Activated CD4-positive, alpha-beta T cell treated with anti-CD3 and anti-CD28 coated beads for 36 hours (primary cell): ENCODE measurements at regions not wholly inside any gene's neighbourhood (a gene's known extent, or its start where the extent isn't known, plus 50 kb on each side); places are given as distances from the start of the nearest gene placed in this dataset.
A peak's percentile ranks its signal among the peaks of the same experiment; 100 is the strongest.

Experiments used
- ATAC-seq: fragments of 200-7000 bp; cut with Tn5 transposase; one replicate; pipeline ENCODE4 v1.10.0; 2021; ENCODE audit warnings: mild to moderate bottlenecking, moderate library complexity
- CTCF ChIA-PET: fragments of 350-600 bp; sonication (Branson Sonifier 250); formaldehyde crosslinking; loops from one replicate; lab custom pipeline; 2021; ENCODE audit warnings: antibody characterized with exemption; lab: Charles Lee
- POLR2A ChIA-PET: fragments of 350-600 bp; sonication (Branson Sonifier 250); formaldehyde crosslinking; loops from one replicate; lab custom pipeline; 2021; ENCODE audit warnings: antibody characterized with exemption, inconsistent platforms; lab: Charles Lee
- DNase-seq: peaks from one replicate; pipeline ENCODE4 v3.0.0-alpha.2; 2020
- H3K27ac Mint-ChIP-seq: one replicate; pipeline ENCODE4 v1.8.0; 2021; ENCODE audit warnings: mixed read lengths
- H3K27me3 Mint-ChIP-seq: one replicate; pipeline ENCODE4 v1.8.0; 2021; ENCODE audit warnings: mixed read lengths
- H3K36me3 Mint-ChIP-seq: one replicate; pipeline ENCODE4 v1.8.0; 2021; ENCODE audit warnings: low read depth, mixed read lengths
- H3K4me1 Mint-ChIP-seq: one replicate; pipeline ENCODE4 v1.8.0; 2021; ENCODE audit warnings: mixed read lengths
- H3K4me3 Mint-ChIP-seq: one replicate; pipeline ENCODE4 v1.8.0; 2021; ENCODE audit warnings: mild to moderate bottlenecking, moderate library complexity, mixed read lengths
- H3K9me3 Mint-ChIP-seq: one replicate; pipeline ENCODE4 v1.8.0; 2021; ENCODE audit warnings: low read depth, mixed read lengths
- intact Hi-C, 2 experiments: fragments of 100-400 bp; cut with DNase I in 1 of 2; cut with micrococcal nuclease in 1 of 2; formaldehyde crosslinking; loops; one replicate each; pipeline versions ENCODE4 v1.14.2 to v1.15.1; 2022 to 2024; cut with DNase I, micrococcal nuclease

GRCh38 chr14:71702786-71703185 is 229.4 kb upstream of the RGS6 start:
- Mint-ChIP-seq H3K9me3 (no peaks in the 10 kb centered on the region), H3K27me3 (no peaks in the 10 kb centered on the region), H3K27ac (no peak overlapping the region), H3K4me1 (no peaks in the 10 kb centered on the region), H3K4me3 (no peak overlapping the region), H3K36me3 (peaks cover 33% of the 10 kb centered on the region)
- DNase-seq (no peak), ATAC-seq (no peak)
- CTCF ChIA-PET, result interaction anchor here (0.8 kb wide), 1 partner anchor 10 kb away, joined by 3 read pairs; no protein-coding TSS in a partner anchor
- POLR2A ChIA-PET, result interaction anchor here (0.6 kb wide), 1 partner anchor 9 kb away, joined by 3 read pairs; no protein-coding TSS in a partner anchor
- intact Hi-C loops, result no loop called here

DNA sequence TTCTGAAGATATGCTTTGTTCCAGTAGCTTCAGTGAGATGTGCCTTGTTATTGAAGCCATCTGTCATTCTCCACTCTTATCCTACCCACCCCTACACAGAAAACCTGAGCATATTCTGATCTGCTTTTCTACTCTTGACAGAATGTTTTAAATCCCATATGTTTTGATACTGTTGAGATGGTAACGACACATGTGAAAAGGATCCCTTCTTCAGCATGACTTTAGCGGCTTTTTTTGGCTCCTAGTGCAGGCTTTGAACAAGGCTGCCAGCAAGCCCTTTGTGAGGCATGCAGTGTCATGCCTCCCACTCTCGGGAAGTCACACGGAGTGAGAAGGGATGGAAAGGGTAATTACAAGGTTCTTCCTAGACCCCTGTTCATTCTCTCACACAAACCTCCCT is 228.8 kb upstream of the RGS6 start:
- DNase-seq (no peak), ATAC-seq (no peak)
- Mint-ChIP-seq H3K9me3 (no peaks in the 10 kb centered on the region), H3K27ac (no peak overlapping the region), H3K4me1 (no peaks in the 10 kb centered on the region), H3K4me3 (no peak overlapping the region), H3K27me3 (no peaks in the 10 kb centered on the region), H3K36me3 (peaks cover 33% of the 10 kb centered on the region)
- CTCF ChIA-PET, result no interaction called here
- POLR2A ChIA-PET, result no interaction called here
- intact Hi-C loops, result no loop called here

DNA sequence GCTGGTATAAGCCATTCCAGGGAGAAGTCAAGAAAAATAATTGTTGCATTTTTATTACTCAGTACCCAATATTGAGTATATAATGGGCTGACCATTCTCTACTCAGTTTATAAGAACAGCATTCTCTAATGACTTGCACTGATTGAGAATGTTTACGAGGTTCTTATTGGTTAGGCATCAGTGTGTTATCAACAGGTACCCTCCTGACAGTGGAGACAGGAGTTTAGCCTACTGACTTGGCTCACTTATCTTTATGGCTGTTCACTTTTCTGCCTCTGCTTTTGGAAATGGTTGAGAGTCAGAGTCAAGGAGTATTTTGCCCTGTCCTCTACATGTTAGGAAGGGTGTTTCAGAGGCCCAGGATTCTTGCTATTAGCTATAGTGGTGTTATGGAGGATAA is 228.0 kb upstream of the RGS6 start:
- DNase-seq (no peak), ATAC-seq (no peak)
- no peaks in the 10 kb centered on the region for H3K4me1 Mint-ChIP-seq
- H3K4me3 Mint-ChIP-seq, result no peak overlapping the region
- H3K27me3 Mint-ChIP-seq, result no peaks in the 10 kb centered on the region
- intact Hi-C loops, result no loop called here
- peaks cover 30% of the 10 kb centered on the region for H3K36me3 Mint-ChIP-seq
- ChIA-PET POLR2A (no interaction called here), CTCF (interaction anchor here (1.1 kb wide), 1 partner anchor 11 kb away, joined by 3 read pairs; no protein-coding TSS in a partner anchor)
- no peaks in the 10 kb centered on the region for H3K9me3 Mint-ChIP-seq
- H3K27ac Mint-ChIP-seq, result no peak overlapping the region

DNA sequence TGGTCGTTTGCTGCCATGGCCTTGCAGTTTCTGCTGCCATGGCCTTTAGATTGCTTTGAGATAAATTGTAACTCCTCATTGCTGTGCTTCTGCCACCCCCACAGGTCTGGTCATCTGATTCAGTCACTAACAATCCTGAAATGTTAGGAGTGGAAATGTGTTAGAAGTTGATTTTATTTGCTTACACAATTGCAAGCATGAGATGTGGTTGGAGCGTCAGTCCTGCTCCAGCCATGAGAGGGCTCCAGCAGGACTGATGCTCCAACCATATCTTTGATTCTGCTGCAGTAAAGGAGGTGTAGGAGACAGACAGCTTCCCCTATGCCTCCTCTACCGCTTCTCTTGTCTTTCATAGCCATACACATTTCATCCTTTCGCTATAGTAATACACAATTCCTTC is 226.8 kb upstream of the RGS6 start:
- no peak for DNase-seq
- no peak overlapping the region for H3K4me3 Mint-ChIP-seq
- no peak overlapping the region for H3K27ac Mint-ChIP-seq
- H3K4me1 Mint-ChIP-seq, result peaks cover 2% of the 10 kb centered on the region
- H3K36me3 Mint-ChIP-seq, result peaks cover 32% of the 10 kb centered on the region
- intact Hi-C loops, result no loop called here
- ATAC-seq, result no peak
- no peaks in the 10 kb centered on the region for H3K27me3 Mint-ChIP-seq
- ChIA-PET CTCF (interaction anchor here (0.5 kb wide), 1 partner anchor 156 kb away, joined by 3 read pairs; no protein-coding TSS in a partner anchor), POLR2A (no interaction called here)
- no peaks in the 10 kb centered on the region for H3K9me3 Mint-ChIP-seq

DNA sequence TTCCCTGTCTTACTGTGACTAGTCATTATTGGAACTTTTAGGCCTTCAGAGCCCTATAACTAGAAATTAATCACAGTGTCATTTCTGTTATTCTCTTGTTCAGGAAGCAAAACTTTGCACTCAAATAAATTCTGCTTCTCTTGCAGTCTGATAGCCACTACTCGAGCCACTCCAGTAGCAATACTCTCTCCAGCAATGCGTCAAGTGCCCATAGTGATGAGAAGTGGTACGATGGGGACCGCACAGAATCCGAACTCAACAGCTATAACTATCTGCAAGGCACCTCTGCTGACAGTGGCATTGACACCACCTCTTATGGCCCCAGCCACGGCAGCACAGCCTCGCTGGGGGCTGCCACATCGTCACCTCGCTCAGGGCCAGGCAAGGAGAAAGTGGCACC is 223.2 kb upstream of the RGS6 start:
- POLR2A ChIA-PET, result interaction anchor here (0.6 kb wide), 1 partner anchor 491 kb away, joined by 3 read pairs; no protein-coding TSS in a partner anchor
- CTCF ChIA-PET, result no interaction called here

DNA sequence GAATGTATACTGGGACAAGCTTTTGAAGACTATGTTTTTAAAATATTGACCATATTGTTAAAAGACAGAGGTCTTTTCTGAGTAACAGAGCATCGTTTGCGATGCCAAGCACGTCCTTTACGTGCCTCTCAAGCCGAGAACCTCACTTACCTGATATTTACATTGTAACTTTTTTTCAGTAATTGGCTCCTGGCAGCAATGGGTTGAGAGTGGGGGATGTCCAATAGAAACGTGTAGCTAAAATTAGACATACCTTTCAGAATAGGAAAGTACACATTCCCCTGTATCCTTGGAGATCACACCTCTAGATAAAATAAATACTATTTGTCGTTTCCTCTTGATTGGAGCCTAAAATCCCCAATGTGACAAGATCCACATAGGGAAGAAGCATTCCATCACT is 222.2 kb upstream of the RGS6 start:
- H3K4me3 Mint-ChIP-seq, result no peak overlapping the region
- DNase-seq (no peak), ATAC-seq (no peak)
- ChIA-PET POLR2A (no interaction called here), CTCF (no interaction called here)
- peaks cover 38% of the 10 kb centered on the region for H3K36me3 Mint-ChIP-seq
- peaks cover 17% of the 10 kb centered on the region for H3K4me1 Mint-ChIP-seq
- H3K9me3 Mint-ChIP-seq, result no peaks in the 10 kb centered on the region
- H3K27me3 Mint-ChIP-seq, result no peaks in the 10 kb centered on the region
- intact Hi-C loops, result no loop called here
- H3K27ac Mint-ChIP-seq, result no peak overlapping the region

More for the DNA sequence above, 223.2 kb upstream of the RGS6 start:
- H3K4me3 Mint-ChIP-seq, result no peak overlapping the region
- peaks cover 17% of the 10 kb centered on the region for H3K4me1 Mint-ChIP-seq
- DNase-seq (no peak), ATAC-seq (no peak)
- H3K27ac Mint-ChIP-seq, result no peak overlapping the region
- no peaks in the 10 kb centered on the region for H3K9me3 Mint-ChIP-seq
- H3K36me3 Mint-ChIP-seq, result peaks cover 40% of the 10 kb centered on the region
- no peaks in the 10 kb centered on the region for H3K27me3 Mint-ChIP-seq
- intact Hi-C loops, result no loop called here

GRCh38 chr14:71711125-71711524 is 221.1 kb upstream of the RGS6 start:
- peak overlapping the region; percentile 48 for H3K27ac Mint-ChIP-seq
- POLR2A ChIA-PET, result interaction anchor here (0.5 kb wide), 1 partner anchor 456 kb away, joined by 3 read pairs; no protein-coding TSS in a partner anchor

GRCh38 chr14:71711619-71712018 is 220.6 kb upstream of the RGS6 start:
- H3K36me3 Mint-ChIP-seq, result peaks cover 33% of the 10 kb centered on the region
- peaks cover 17% of the 10 kb centered on the region for H3K4me1 Mint-ChIP-seq
- ChIA-PET CTCF (interaction anchor here (0.5 to 1.3 kb wide), 4 partner anchors 36 to 499 kb away, joined by 3 read pairs; no protein-coding TSS in a partner anchor), POLR2A (interaction anchor here (0.5 to 0.6 kb wide), 2 partner anchors 215 to 456 kb away, joined by 3 read pairs; no protein-coding TSS in a partner anchor)
- no peaks in the 10 kb centered on the region for H3K9me3 Mint-ChIP-seq
- no peak overlapping the region for H3K4me3 Mint-ChIP-seq
- peak; percentile 86 for ATAC-seq
- peak overlapping the region; percentile 48 for H3K27ac Mint-ChIP-seq
- DNase-seq, result no peak
- intact Hi-C loops, result no loop called here
- no peaks in the 10 kb centered on the region for H3K27me3 Mint-ChIP-seq

More at GRCh38 chr14:71711125-71711524, 221.1 kb upstream of the RGS6 start:
- peak; percentile 79 for ATAC-seq
- intact Hi-C loops, result no loop called here
- H3K27me3 Mint-ChIP-seq, result no peaks in the 10 kb centered on the region
- CTCF ChIA-PET, result interaction anchor here (0.6 to 1.3 kb wide), 2 partner anchors 41 to 96 kb away, joined by 3 read pairs; no protein-coding TSS in a partner anchor
- no peak overlapping the region for H3K4me3 Mint-ChIP-seq
- H3K4me1 Mint-ChIP-seq, result peaks cover 17% of the 10 kb centered on the region
- H3K9me3 Mint-ChIP-seq, result no peaks in the 10 kb centered on the region
- peaks cover 36% of the 10 kb centered on the region for H3K36me3 Mint-ChIP-seq
- DNase-seq, result peak; percentile 20

DNA sequence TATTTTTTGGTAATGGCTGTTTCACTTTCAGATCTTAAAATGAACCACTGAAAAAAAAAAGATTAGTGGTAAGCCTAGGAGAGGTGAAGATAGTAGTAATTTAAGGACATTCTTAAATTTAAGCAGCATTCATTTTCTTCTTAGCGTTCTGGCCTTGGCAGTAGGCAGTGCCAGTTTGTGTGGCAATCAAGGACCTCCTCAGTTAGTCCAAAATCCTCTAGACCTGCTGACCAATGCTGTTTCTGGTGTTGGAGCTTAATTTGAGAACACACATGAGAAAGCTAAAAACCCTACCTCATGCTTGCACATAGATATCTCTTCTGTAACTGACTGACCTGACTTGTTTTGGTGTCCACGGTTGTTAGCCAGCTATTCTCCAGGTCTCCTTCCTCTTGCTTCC is 219.8 kb upstream of the RGS6 start:
- ATAC-seq, result no peak
- Mint-ChIP-seq H3K4me3 (no peak overlapping the region), H3K9me3 (no peaks in the 10 kb centered on the region), H3K27me3 (no peaks in the 10 kb centered on the region), H3K36me3 (peaks cover 33% of the 10 kb centered on the region), H3K27ac (no peak overlapping the region), H3K4me1 (peaks cover 17% of the 10 kb centered on the region)
- no peak for DNase-seq
- intact Hi-C loops, result no loop called here
- CTCF ChIA-PET, result interaction anchor here (0.5 to 1.3 kb wide), 5 partner anchors 10 to 500 kb away, joined by 3 read pairs; no protein-coding TSS in a partner anchor
- POLR2A ChIA-PET, result interaction anchor here (0.6 kb wide), 1 partner anchor 216 kb away, joined by 3 read pairs; no protein-coding TSS in a partner anchor

GRCh38 chr14:71713016-71713415 is 219.2 kb upstream of the RGS6 start:
- peaks cover 17% of the 10 kb centered on the region for H3K4me1 Mint-ChIP-seq
- H3K4me3 Mint-ChIP-seq, result no peak overlapping the region
- DNase-seq (no peak), ATAC-seq (no peak)
- no peaks in the 10 kb centered on the region for H3K27me3 Mint-ChIP-seq
- no peak overlapping the region for H3K27ac Mint-ChIP-seq
- POLR2A ChIA-PET, result no interaction called here
- no peaks in the 10 kb centered on the region for H3K9me3 Mint-ChIP-seq
- H3K36me3 Mint-ChIP-seq, result peaks cover 33% of the 10 kb centered on the region
- CTCF ChIA-PET, result interaction anchor here (1.3 kb wide), 1 partner anchor 10 kb away, joined by 3 read pairs; no protein-coding TSS in a partner anchor
- intact Hi-C loops, result no loop called here

- Mint-ChIP-seq H3K27ac (no peak overlapping the region), H3K27me3 (no peaks in the 10 kb centered on the region), H3K4me1 (peaks cover 17% of the 10 kb centered on the region), H3K36me3 (peaks cover 33% of the 10 kb centered on the region), H3K4me3 (no peak overlapping the region), H3K9me3 (no peaks in the 10 kb centered on the region)
- CTCF ChIA-PET, result no interaction called here
- ATAC-seq (no peak), DNase-seq (no peak)
- POLR2A ChIA-PET, result no interaction called here
- intact Hi-C loops, result no loop called here
These were observed 218.8 kb upstream of the RGS6 start for GRCh38 chr14:71713451-71713850.

GRCh38 chr14:71714225-71714624 is 218.0 kb upstream of the RGS6 start:
- Mint-ChIP-seq H3K4me3 (no peak overlapping the region), H3K4me1 (peaks cover 17% of the 10 kb centered on the region), H3K27me3 (no peaks in the 10 kb centered on the region), H3K36me3 (peaks cover 31% of the 10 kb centered on the region), H3K27ac (no peak overlapping the region), H3K9me3 (no peaks in the 10 kb centered on the region)
- no peak for DNase-seq
- ATAC-seq, result no peak
- ChIA-PET CTCF (no interaction called here), POLR2A (no interaction called here)
- intact Hi-C loops, result no loop called here
